ENCODE measurements at regions not wholly inside any gene's neighbourhood (a gene's known extent, or its start where the extent isn't known, plus 50 kb on each side); places are given as distances from the start of the nearest gene placed in this dataset.

GRCh38 chr13:22077205-22077683 is 406.4 kb downstream of the FGF9 start (continued):
- TF ChIP-seq EP300 (IDR thresholded peaks at IDR 0.05; ENCODE audit: borderline replicate concordance in 1 of 2, low read depth in 2 of 2, low read length in 2 of 2) (no peak), CBX5 (IDR thresholded peaks at IDR 0.05; ENCODE audit: low read depth, low read length) (no peak), SIN3A (conservative IDR thresholded peaks at IDR 0.05 in 1 of 2, IDR thresholded peaks at IDR 0.05 in 1 of 2; ENCODE audit: low read depth in 1 of 2, low read length in 2 of 2) (no peak)
